Cardiac muscle cell (in vitro differentiated cells and primary cell): ENCODE measurements at regions not wholly inside any gene's neighbourhood (a gene's known extent, or its start where the extent isn't known, plus 50 kb on each side); places are given as distances from the start of the nearest gene placed in this dataset.

Source experiments
- DNase-seq, 2 donors: peaks; one replicate each; pipeline versions ENCODE4 v3.0.0 to v3.0.0-alpha.2; 2010 to 2017; ENCODE audit warnings: low read depth in 1 of 2, low spot score in 1 of 2
- H3K27ac ChIP-seq: fragments of 200-600 bp; sonication (generic); 2 replicates; pipeline ENCODE4 v1.5.1; 2016
- H3K27me3 ChIP-seq: fragments of 200-600 bp; sonication (generic); 2 replicates; pipeline ENCODE4 v1.6.0; 2016; ENCODE audit warnings: control low read depth
- H3K36me3 ChIP-seq: fragments of 200-600 bp; sonication (generic); 2 replicates; pipeline ENCODE4 v1.5.1; 2016; ENCODE audit warnings: control low read depth
- H3K4me1 ChIP-seq: fragments of 200-600 bp; sonication (generic); 2 replicates; pipeline ENCODE4 v1.8.1; 2017; ENCODE audit warnings: low read depth, mild to moderate bottlenecking, mixed run types
- H3K4me3 ChIP-seq: fragments of 200-600 bp; sonication (generic); 2 replicates; pipeline ENCODE4 v1.5.1; 2016; ENCODE audit warnings: mild to moderate bottlenecking
- H3K9me3 ChIP-seq: fragments of 200-600 bp; sonication (generic); 2 replicates; pipeline ENCODE4 v1.5.1; 2017; ENCODE audit warnings: low read depth, mild to moderate bottlenecking, control low read depth
- TF ChIP-seq, protein P1 (sequence below): IDR thresholded peaks from 2 replicates; pipeline ENCODE4 v1.5.1; 2012; ENCODE audit warnings: low read depth, mild to moderate bottlenecking, low read length

DNA sequence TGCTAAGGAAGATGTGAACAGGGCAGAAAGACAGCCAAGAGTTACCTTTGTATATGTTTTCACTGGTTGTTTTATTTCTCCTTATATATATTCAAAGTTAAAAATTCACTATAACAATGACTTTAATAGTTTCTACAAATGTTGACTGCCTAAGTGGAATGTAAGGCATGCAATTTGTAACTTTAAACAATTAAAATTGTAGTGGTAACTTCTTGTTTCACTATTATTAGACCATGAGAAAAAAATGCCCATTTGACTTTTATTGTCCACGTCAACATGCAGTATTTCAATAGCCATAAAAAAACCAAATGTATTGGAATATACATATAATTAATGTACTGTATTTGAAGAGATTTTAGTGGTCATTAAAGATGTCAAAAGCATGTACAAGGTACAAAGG lies 340.7 kb upstream of the CBLB start:
- TF ChIP-seq, protein P1, sequence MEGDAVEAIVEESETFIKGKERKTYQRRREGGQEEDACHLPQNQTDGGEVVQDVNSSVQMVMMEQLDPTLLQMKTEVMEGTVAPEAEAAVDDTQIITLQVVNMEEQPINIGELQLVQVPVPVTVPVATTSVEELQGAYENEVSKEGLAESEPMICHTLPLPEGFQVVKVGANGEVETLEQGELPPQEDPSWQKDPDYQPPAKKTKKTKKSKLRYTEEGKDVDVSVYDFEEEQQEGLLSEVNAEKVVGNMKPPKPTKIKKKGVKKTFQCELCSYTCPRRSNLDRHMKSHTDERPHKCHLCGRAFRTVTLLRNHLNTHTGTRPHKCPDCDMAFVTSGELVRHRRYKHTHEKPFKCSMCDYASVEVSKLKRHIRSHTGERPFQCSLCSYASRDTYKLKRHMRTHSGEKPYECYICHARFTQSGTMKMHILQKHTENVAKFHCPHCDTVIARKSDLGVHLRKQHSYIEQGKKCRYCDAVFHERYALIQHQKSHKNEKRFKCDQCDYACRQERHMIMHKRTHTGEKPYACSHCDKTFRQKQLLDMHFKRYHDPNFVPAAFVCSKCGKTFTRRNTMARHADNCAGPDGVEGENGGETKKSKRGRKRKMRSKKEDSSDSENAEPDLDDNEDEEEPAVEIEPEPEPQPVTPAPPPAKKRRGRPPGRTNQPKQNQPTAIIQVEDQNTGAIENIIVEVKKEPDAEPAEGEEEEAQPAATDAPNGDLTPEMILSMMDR = no peak
- H3K4me3 ChIP-seq = no peak overlapping the region
- no peaks in the 10 kb centered on the region for H3K36me3 ChIP-seq
- H3K27ac ChIP-seq = no peak overlapping the region
- H3K9me3 ChIP-seq = no peaks in the 10 kb centered on the region
- no peaks in the 10 kb centered on the region for H3K27me3 ChIP-seq
- DNase-seq = no peak
- no peaks in the 10 kb centered on the region for H3K4me1 ChIP-seq

DNA sequence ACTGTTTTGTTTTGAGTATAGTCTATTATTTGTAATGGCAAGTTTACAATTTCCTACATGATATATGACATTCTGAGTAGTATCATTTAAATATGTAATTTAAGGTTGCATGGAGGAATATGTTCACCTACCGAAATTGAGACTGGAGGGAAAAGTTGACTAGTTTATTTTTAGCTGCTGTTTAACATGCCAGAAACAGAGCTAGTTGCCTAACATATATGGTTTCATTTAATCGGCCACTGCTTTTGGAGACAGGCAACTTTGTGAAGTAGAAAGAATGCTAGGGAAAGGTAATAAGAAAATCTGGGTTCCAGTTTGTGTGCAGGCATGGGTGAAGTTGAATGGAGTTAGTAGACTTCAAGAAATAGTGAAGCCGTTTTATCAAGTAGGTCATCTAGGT lies 342.1 kb upstream of the CBLB start:
- DNase-seq = no peak
- Histone ChIP-seq H3K4me3 (no peak overlapping the region), H3K27me3 (no peaks in the 10 kb centered on the region), H3K9me3 (no peaks in the 10 kb centered on the region), H3K4me1 (no peaks in the 10 kb centered on the region), H3K36me3 (no peaks in the 10 kb centered on the region), H3K27ac (no peak overlapping the region)
- TF ChIP-seq, protein P1 = no peak

DNA sequence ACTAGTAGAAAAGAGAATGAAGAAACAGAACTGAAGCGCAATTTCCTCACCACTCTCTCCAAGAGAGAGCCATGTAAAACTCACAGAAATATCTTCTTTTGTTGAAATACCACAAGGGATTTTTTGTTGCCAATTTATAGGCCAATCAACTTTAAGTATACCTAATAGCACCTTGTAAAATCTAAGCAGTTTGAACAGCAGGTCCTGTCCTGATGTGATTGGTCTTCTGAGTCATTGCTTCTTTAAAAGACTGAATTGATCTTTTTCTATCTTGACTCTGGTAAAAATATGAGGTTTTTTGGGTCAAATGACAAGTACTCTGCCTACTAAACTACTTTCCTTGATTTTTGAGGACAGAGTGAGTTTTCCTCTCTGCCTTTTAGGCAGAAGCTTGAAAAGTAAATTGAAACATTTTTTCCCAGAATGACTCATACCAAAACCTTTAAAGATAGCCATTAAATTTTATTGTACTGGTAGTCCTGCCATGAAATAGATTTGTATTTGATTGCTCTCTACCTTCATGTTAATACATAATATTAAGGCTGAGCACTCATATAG lies 343.9 kb upstream of the CBLB start:
- TF ChIP-seq, protein P1 = no peak
- DNase-seq = no peak

DNA sequence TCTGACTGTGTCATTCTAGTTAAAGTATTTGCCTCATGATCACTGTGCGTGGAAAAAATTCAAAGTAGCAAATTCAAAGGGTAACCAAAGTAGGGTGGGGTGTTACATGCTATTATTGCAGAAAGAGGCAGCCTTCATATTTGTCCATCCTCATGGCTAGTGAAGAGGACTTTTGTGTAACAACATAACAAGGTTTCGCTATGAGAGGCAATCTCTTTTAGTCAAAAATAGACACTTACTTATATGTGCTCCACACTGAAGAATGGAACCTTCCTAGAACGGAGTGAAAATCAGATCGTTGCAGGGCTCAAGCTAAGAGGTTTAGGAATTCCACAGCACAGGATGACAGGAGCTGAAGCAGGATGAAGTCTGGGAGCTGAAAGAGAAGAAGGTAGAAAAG lies 345.1 kb upstream of the CBLB start:
- Histone ChIP-seq H3K27me3 (no peaks in the 10 kb centered on the region), H3K27ac (no peak overlapping the region), H3K36me3 (no peaks in the 10 kb centered on the region), H3K4me1 (no peaks in the 10 kb centered on the region), H3K4me3 (no peak overlapping the region), H3K9me3 (no peaks in the 10 kb centered on the region)
- TF ChIP-seq, protein P1 = no peak
- no peak for DNase-seq

More for the DNA sequence above, 343.9 kb upstream of the CBLB start:
- Histone ChIP-seq H3K27ac (no peak overlapping the region), H3K9me3 (no peaks in the 10 kb centered on the region), H3K36me3 (no peaks in the 10 kb centered on the region), H3K4me3 (no peak overlapping the region), H3K27me3 (no peaks in the 10 kb centered on the region), H3K4me1 (no peaks in the 10 kb centered on the region)

DNA sequence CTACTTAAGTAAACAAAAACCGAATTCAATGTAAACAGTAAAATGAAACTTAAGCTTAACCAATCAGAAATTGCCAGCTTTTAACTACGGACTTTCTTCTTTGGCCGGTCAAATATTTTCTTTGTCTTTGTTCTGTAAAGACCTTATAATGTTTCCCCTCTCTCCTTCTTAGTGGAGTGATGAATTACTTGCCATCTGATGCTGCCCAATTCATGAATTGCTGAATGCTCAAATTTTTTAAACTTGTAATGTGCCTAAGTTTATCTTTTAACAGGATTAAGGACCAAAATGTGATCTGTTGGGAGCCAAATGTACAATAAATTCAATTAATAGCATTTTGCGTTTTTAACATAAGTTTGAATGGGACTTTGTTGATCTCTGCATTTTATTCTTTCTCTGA lies 345.8 kb upstream of the CBLB start:
- Histone ChIP-seq H3K27ac (no peak overlapping the region), H3K27me3 (no peaks in the 10 kb centered on the region), H3K36me3 (no peaks in the 10 kb centered on the region), H3K4me1 (no peaks in the 10 kb centered on the region), H3K4me3 (no peak overlapping the region), H3K9me3 (no peaks in the 10 kb centered on the region)
- no peak for DNase-seq
- TF ChIP-seq, protein P1 = no peak

DNA sequence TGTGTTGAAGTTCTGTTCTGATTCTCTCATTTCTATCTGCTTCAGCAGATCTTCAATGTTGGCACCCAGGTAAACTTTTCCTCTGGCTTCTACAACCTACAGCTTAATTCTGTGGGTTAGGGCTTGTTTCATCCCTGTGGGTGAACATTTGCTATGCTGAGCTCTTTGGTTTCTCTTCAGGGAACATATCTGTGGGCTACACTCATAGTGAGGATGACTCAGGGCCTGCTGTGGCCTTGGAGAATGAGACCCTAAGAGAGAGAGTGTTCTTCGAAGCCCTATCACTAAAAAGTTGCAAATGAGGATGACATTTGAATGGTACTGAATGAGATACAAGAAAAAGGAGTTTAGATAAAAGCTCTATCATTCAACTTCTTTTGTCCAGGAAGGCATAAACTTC lies 346.2 kb upstream of the CBLB start:
- Histone ChIP-seq H3K27me3 (no peaks in the 10 kb centered on the region), H3K9me3 (no peaks in the 10 kb centered on the region), H3K4me1 (no peaks in the 10 kb centered on the region), H3K36me3 (no peaks in the 10 kb centered on the region), H3K27ac (no peak overlapping the region), H3K4me3 (no peak overlapping the region)
- TF ChIP-seq, protein P1 = no peak
- DNase-seq = no peak
